ENCODE measurements at regions not wholly inside any gene's neighbourhood (a gene's known extent, or its start where the extent isn't known, plus 50 kb on each side); places are given as distances from the start of the nearest gene placed in this dataset.

GRCh38 chr1:235022341-235022980, 106.2 kb downstream of the TOMM20 start:
- Histone ChIP-seq H3K14ac (ENCODE audit: low read length) (no peak overlapping the region), H4K91ac (ENCODE audit: low read depth, low read length) (no peak overlapping the region), H3K23ac (ENCODE audit: low read length) (no peak overlapping the region), H4K12ac (ENCODE audit: low read depth, low read length) (no peak overlapping the region), H3K4me3 (ENCODE audit: low read depth, low read length) (no peak overlapping the region), H4K8ac (ENCODE audit: low read depth, low read length) (no peak overlapping the region), H2BK5ac (ENCODE audit: low read depth, low read length, poor library complexity) (no peak overlapping the region), H3K36me3 (ENCODE audit: control insufficient read depth in 1 of 2, insufficient read depth in 2 of 2, low read length in 2 of 2) (no peaks in the 10 kb centered on the region), H2BK12ac (ENCODE audit: low read length) (peak overlapping the region; percentile 23), H3K79me2 (ENCODE audit: control insufficient read depth, insufficient read depth, low read length, poor library complexity) (no peaks in the 10 kb centered on the region), H3K27me3 (ENCODE audit: insufficient read depth, low read length) (no peaks in the 10 kb centered on the region), H3K9ac (ENCODE audit: low read length) (no peak overlapping the region), H2AFZ (ENCODE audit: insufficient read depth, low read length, poor library complexity) (no peak overlapping the region), H3K4me1 (ENCODE audit: control insufficient read depth in 1 of 2, insufficient read depth in 2 of 2, low read length in 2 of 2) (peaks cover 11 to 14% of the 10 kb centered on the region in 2 experiments), H3K4ac (ENCODE audit: low read depth, low read length) (no peak overlapping the region), H3K9me3 (ENCODE audit: insufficient read depth, low read depth, low read length) (peaks cover 1% of the 10 kb centered on the region), H3K79me1 (ENCODE audit: low read length) (peaks cover 5% of the 10 kb centered on the region), H2BK120ac (ENCODE audit: insufficient read depth, low read length, poor library complexity) (no peak overlapping the region), H2AK5ac (ENCODE audit: low read length) (no peak overlapping the region), H3K4me2 (ENCODE audit: low read length) (no peak overlapping the region), H3K18ac (ENCODE audit: low read length) (no peak overlapping the region), H3K27ac (ENCODE audit: low read depth, low read length) (no peak overlapping the region)
- no CpG with 5 or more reads among the region's 12 CpGs for WGBS (ENCODE audit: extremely low coverage, insufficient coverage, insufficient read length)
- no peak for DNase-seq

DNA sequence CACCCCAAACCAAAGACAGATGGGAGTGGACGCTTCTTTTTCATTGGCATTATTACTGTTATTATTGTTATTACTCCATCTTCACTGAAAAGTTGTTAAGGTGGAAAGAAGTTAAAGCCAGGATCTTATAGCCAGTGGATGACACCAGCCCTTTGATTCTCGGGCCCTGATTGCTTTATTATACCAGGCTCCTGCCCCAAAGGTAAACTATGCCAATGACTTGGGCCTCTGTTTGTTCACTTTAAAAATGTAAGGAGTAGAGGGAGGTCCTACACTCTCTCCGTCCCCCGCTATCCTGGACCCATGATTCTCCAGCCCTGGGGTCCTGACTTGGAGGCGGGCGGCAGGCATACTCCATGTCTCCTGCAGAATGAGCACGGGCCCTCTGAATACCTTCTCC, 106.8 kb downstream of the TOMM20 start:
- H3K79me1 ChIP-seq (ENCODE audit: low read length) = peaks cover 5% of the 10 kb centered on the region
- H4K12ac ChIP-seq (ENCODE audit: low read depth, low read length) = no peak overlapping the region
- H2AFZ ChIP-seq (ENCODE audit: insufficient read depth, low read length, poor library complexity) = no peak overlapping the region
- H3K36me3 ChIP-seq (ENCODE audit: control insufficient read depth in 1 of 2, insufficient read depth in 2 of 2, low read length in 2 of 2) = no peaks in the 10 kb centered on the region
- no peak overlapping the region for H4K8ac ChIP-seq (ENCODE audit: low read depth, low read length)
- WGBS (ENCODE audit: extremely low coverage, insufficient coverage, insufficient read length) = no CpG with 5 or more reads among the region's 7 CpGs
- no peak overlapping the region for H3K14ac ChIP-seq (ENCODE audit: low read length)
- no peak overlapping the region for H4K91ac ChIP-seq (ENCODE audit: low read depth, low read length)
- H3K9me3 ChIP-seq (ENCODE audit: insufficient read depth, low read depth, low read length) = peaks cover 1% of the 10 kb centered on the region
- no peak overlapping the region for H3K4ac ChIP-seq (ENCODE audit: low read depth, low read length)
- H3K27ac ChIP-seq (ENCODE audit: low read depth, low read length) = no peak overlapping the region
- H2BK5ac ChIP-seq (ENCODE audit: low read depth, low read length, poor library complexity) = no peak overlapping the region
- H2AK5ac ChIP-seq (ENCODE audit: low read length) = peak overlapping the region; percentile 18
- H3K27me3 ChIP-seq (ENCODE audit: insufficient read depth, low read length) = no peaks in the 10 kb centered on the region
- no peak overlapping the region for H2BK12ac ChIP-seq (ENCODE audit: low read length)
- no peak for DNase-seq
- no peak overlapping the region for H3K4me3 ChIP-seq (ENCODE audit: low read depth, low read length)
- H2BK120ac ChIP-seq (ENCODE audit: insufficient read depth, low read length, poor library complexity) = no peak overlapping the region
- no peak overlapping the region for H3K4me2 ChIP-seq (ENCODE audit: low read length)
- H3K9ac ChIP-seq (ENCODE audit: low read length) = no peak overlapping the region
- H3K23ac ChIP-seq (ENCODE audit: low read length) = no peak overlapping the region
- H3K18ac ChIP-seq (ENCODE audit: low read length) = no peak overlapping the region
- H3K79me2 ChIP-seq (ENCODE audit: control insufficient read depth, insufficient read depth, low read length, poor library complexity) = no peaks in the 10 kb centered on the region
- peaks cover 13 to 14% of the 10 kb centered on the region in 2 experiments for H3K4me1 ChIP-seq (ENCODE audit: control insufficient read depth in 1 of 2, insufficient read depth in 2 of 2, low read length in 2 of 2)

DNA sequence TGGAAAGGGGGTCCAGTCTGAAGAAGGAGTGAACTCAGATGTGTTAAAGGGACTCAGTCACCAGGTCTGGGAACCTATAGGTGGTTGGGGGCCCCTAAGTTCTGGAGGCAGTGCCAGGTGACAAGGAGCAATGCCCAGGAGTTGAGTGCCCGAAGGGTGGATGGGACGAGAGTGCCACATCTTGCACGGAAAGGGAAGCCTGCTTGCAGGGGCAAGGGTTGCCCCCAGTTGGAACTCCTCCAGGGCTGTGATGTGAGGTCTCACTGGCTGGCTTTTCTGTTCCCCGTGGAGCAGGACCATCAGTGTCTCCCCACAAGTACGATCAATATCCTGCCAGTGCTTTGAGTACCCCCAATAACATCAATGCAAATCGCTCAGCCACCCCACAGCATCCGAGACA, 107.3 kb downstream of the TOMM20 start:
- H3K36me3 ChIP-seq (ENCODE audit: control insufficient read depth in 1 of 2, insufficient read depth in 2 of 2, low read length in 2 of 2) = no peaks in the 10 kb centered on the region
- WGBS (ENCODE audit: extremely low coverage, insufficient coverage, insufficient read length) = no CpG with 5 or more reads among the region's 7 CpGs
- no peak overlapping the region for H3K4ac ChIP-seq (ENCODE audit: low read depth, low read length)
- no peak overlapping the region for H2AK5ac ChIP-seq (ENCODE audit: low read length)
- no peak for DNase-seq
- peaks cover 1% of the 10 kb centered on the region for H3K9me3 ChIP-seq (ENCODE audit: insufficient read depth, low read depth, low read length)
- H2BK120ac ChIP-seq (ENCODE audit: insufficient read depth, low read length, poor library complexity) = no peak overlapping the region
- no peaks in the 10 kb centered on the region for H3K79me2 ChIP-seq (ENCODE audit: control insufficient read depth, insufficient read depth, low read length, poor library complexity)
- H3K14ac ChIP-seq (ENCODE audit: low read length) = no peak overlapping the region
- peaks cover 5% of the 10 kb centered on the region for H3K79me1 ChIP-seq (ENCODE audit: low read length)
- H4K12ac ChIP-seq (ENCODE audit: low read depth, low read length) = no peak overlapping the region
- no peak overlapping the region for H3K4me2 ChIP-seq (ENCODE audit: low read length)
- no peak overlapping the region for H3K27ac ChIP-seq (ENCODE audit: low read depth, low read length)
- H3K4me3 ChIP-seq (ENCODE audit: low read depth, low read length) = no peak overlapping the region
- H2BK12ac ChIP-seq (ENCODE audit: low read length) = no peak overlapping the region
- no peak overlapping the region for H4K8ac ChIP-seq (ENCODE audit: low read depth, low read length)
- H4K91ac ChIP-seq (ENCODE audit: low read depth, low read length) = no peak overlapping the region
- no peak overlapping the region for H3K9ac ChIP-seq (ENCODE audit: low read length)
- H2AFZ ChIP-seq (ENCODE audit: insufficient read depth, low read length, poor library complexity) = no peak overlapping the region
- peaks cover 13 to 14% of the 10 kb centered on the region in 2 experiments for H3K4me1 ChIP-seq (ENCODE audit: control insufficient read depth in 1 of 2, insufficient read depth in 2 of 2, low read length in 2 of 2)
- H3K18ac ChIP-seq (ENCODE audit: low read length) = no peak overlapping the region
- H3K23ac ChIP-seq (ENCODE audit: low read length) = no peak overlapping the region
- H2BK5ac ChIP-seq (ENCODE audit: low read depth, low read length, poor library complexity) = no peak overlapping the region
- no peaks in the 10 kb centered on the region for H3K27me3 ChIP-seq (ENCODE audit: insufficient read depth, low read length)

DNA sequence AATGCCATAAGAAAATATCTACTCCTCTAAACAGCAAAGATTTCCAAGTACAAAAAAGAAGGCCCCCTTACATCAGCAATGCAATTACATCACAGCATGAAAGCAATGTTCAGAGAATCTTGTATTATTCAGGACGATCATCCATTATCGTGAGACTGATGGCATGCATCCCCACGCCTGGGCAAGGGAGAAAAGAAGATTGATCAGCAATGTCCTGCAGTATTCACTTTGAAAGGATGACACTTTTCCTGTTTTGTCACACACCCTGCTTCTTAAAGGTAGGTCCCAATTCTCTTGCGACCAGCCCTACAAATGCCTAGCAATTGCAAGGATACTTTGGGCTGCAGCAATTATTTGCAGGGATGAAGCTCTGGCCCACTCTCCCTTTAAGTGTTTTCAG, 108.7 kb downstream of the TOMM20 start:
- Histone ChIP-seq H3K4me3 (ENCODE audit: low read depth, low read length) (no peak overlapping the region), H4K91ac (ENCODE audit: low read depth, low read length) (peak overlapping the region; percentile 40), H3K14ac (ENCODE audit: low read length) (no peak overlapping the region), H3K79me1 (ENCODE audit: low read length) (peaks cover 5% of the 10 kb centered on the region), H2BK120ac (ENCODE audit: insufficient read depth, low read length, poor library complexity) (no peak overlapping the region), H3K27ac (ENCODE audit: low read depth, low read length) (no peak overlapping the region), H3K9me3 (ENCODE audit: insufficient read depth, low read depth, low read length) (peaks cover 1% of the 10 kb centered on the region), H3K9ac (ENCODE audit: low read length) (no peak overlapping the region), H3K4me1 (ENCODE audit: control insufficient read depth in 1 of 2, insufficient read depth in 2 of 2, low read length in 2 of 2) (peaks cover 13 to 14% of the 10 kb centered on the region in 2 experiments), H2AK5ac (ENCODE audit: low read length) (no peak overlapping the region), H2AFZ (ENCODE audit: insufficient read depth, low read length, poor library complexity) (no peak overlapping the region), H3K27me3 (ENCODE audit: insufficient read depth, low read length) (no peaks in the 10 kb centered on the region), H3K4me2 (ENCODE audit: low read length) (no peak overlapping the region), H2BK5ac (ENCODE audit: low read depth, low read length, poor library complexity) (no peak overlapping the region), H3K18ac (ENCODE audit: low read length) (no peak overlapping the region), H3K79me2 (ENCODE audit: control insufficient read depth, insufficient read depth, low read length, poor library complexity) (no peaks in the 10 kb centered on the region), H3K4ac (ENCODE audit: low read depth, low read length) (no peak overlapping the region), H3K36me3 (ENCODE audit: control insufficient read depth in 1 of 2, insufficient read depth in 2 of 2, low read length in 2 of 2) (no peaks in the 10 kb centered on the region), H2BK12ac (ENCODE audit: low read length) (no peak overlapping the region), H3K23ac (ENCODE audit: low read length) (no peak overlapping the region), H4K12ac (ENCODE audit: low read depth, low read length) (no peak overlapping the region), H4K8ac (ENCODE audit: low read depth, low read length) (no peak overlapping the region)
- no CpG with 5 or more reads among the region's 4 CpGs for WGBS (ENCODE audit: extremely low coverage, insufficient coverage, insufficient read length)
- no peak for DNase-seq
